Spleen (tissue), 11 donors: ENCODE measurements at regions not wholly inside any gene's neighbourhood (a gene's known extent, or its start where the extent isn't known, plus 50 kb on each side); places are given as distances from the start of the nearest gene placed in this dataset.

Experiments used
- DNase-seq: peaks from one replicate; pipeline ENCODE4 v3.0.0-alpha.2; 2020
- H3K27ac ChIP-seq, 8 donors: fragments of 200-600 bp; sonication (generic) in 7 of 8; 1 replicate in 4 of 8; 2 replicates in 4 of 8; pipeline versions ENCODE4 v1.5.0 to v1.8.0; 2016 to 2021; ENCODE audit warnings: inconsistent platforms in 4 of 8, mild to moderate bottlenecking in 4 of 8, moderate library complexity in 1 of 8
- H3K27me3 ChIP-seq, 7 donors: fragments of 200-600 bp; sonication (generic) in 6 of 7; replicated peaks in 1 of 7; 1 replicate in 4 of 7; 2 replicates in 3 of 7; pipeline versions ENCODE4 v1.5.0 to v1.8.0; 2016 to 2021; ENCODE audit warnings: inconsistent platforms in 3 of 7, mild to moderate bottlenecking in 1 of 7
- H3K36me3 ChIP-seq, 6 donors: fragments of 200-600 bp; sonication (generic) in 5 of 6; 1 replicate in 4 of 6; 2 replicates in 2 of 6; pipeline versions ENCODE4 v1.5.0 to v1.8.0; 2016 to 2021; ENCODE audit warnings: inconsistent platforms in 2 of 6
- H3K4me1 ChIP-seq, 6 donors: fragments of 200-600 bp; sonication (generic) in 5 of 6; 1 replicate in 3 of 6; 2 replicates in 3 of 6; pipeline versions ENCODE4 v1.5.0 to v1.8.0; 2016 to 2021; ENCODE audit warnings: inconsistent platforms in 3 of 6
- H3K4me3 ChIP-seq, 8 donors: fragments of 200-600 bp; sonication (generic) in 7 of 8; 1 replicate in 4 of 8; 2 replicates in 4 of 8; pipeline versions ENCODE4 v1.5.0 to v1.8.0; 2016 to 2021; ENCODE audit warnings: inconsistent platforms in 4 of 8, mild to moderate bottlenecking in 4 of 8, moderate library complexity in 2 of 8
- H3K9me3 ChIP-seq, 8 donors: fragments of 200-600 bp; sonication (generic) in 7 of 8; 1 replicate in 4 of 8; 2 replicates in 4 of 8; pipeline versions ENCODE4 v1.5.0 to v1.8.0; 2016 to 2021; ENCODE audit warnings: inconsistent platforms in 4 of 8
- CTCF ChIP-seq, 11 experiments: fragments of 200-600 bp in 7 of 11; fragments of 450-650 bp in 4 of 11; sonication (generic) in 4 of 11; IDR thresholded peaks in 8 of 11; conservative IDR thresholded peaks in 3 of 11; 1 replicate in 7 of 11; 2 replicates in 4 of 11; pipeline versions ENCODE4 v1.4.0 to v1.8.0; 2016 to 2021; ENCODE audit warnings: antibody characterized with exemption in 11 of 11, inconsistent platforms in 4 of 11, mild to moderate bottlenecking in 1 of 11
- POLR2A ChIP-seq, 3 donors: fragments of 450-650 bp; IDR thresholded peaks; one replicate each; pipeline ENCODE4 v1.5.1; 2017; ENCODE audit warnings: antibody characterized with exemption in 3 of 3, mild to moderate bottlenecking in 1 of 3
- POLR2AphosphoS5 ChIP-seq, 3 donors: sonication (generic); formaldehyde crosslinking; IDR thresholded peaks; one replicate each; pipeline ENCODE4 v1.5.1; 2017; ENCODE audit warnings: antibody characterized with exemption in 3 of 3
- WGBS, 5 donors: extraction: QIAGEN DNeasy Blood & Tissue Kit in 3 of 5; methylation state at CpG; one replicate each; pipeline versions ENCODE4 v1.1.5 to v1.1.7; 2013 to 2018; 5-methylcytosine and 5-hydroxymethylcytosine counted together
- intact Hi-C: fragments of 100-400 bp; cut with DNase I; formaldehyde crosslinking; loops from one replicate; pipeline ENCODE4 v1.15.0; 2023; ENCODE audit warnings: low total_unique reads
- donor health status: healthy with polysubstance abuse.
- donor health status: DM: no; HTN: no; CAD: no; lungs with moderate emphysema.
- donor health status: DM: no; HTN: no; CAD: no.
- donor health status: Bipolar disorder and iron deficiency.
- donor health status: healthy.
- donor health status: DM: no; HTN: no; CAD: no.
- donor health status: DM: yes; HTN: yes; CAD: no.

GRCh38 chr3:139280027-139280671 is 63.7 kb upstream of the MRPS22 start:
- Histone ChIP-seq H3K4me3 (no peak overlapping the region), H3K27me3 (peaks cover 0 to 19% (median 0%) of the 10 kb centered on the region in 7 donors), H3K27ac (no peak overlapping the region), H3K9me3 (peaks cover 0 to 4% (median 0%) of the 10 kb centered on the region in 8 donors), H3K4me1 (no peaks in the 10 kb centered on the region), H3K36me3 (no peaks in the 10 kb centered on the region)
- no peak for TF ChIP-seq POLR2A (IDR thresholded peaks at IDR 0.05)
- no peak for TF ChIP-seq POLR2AphosphoS5 (IDR thresholded peaks at IDR 0.05)
- no peak for TF ChIP-seq CTCF (IDR thresholded peaks at IDR 0.05 in 8 of 11, conservative IDR thresholded peaks at IDR 0.05 in 3 of 11)
- intact Hi-C loops: no loop called here
- WGBS, 5 donors: 31 to 66% (median 53%) methylated on average over 3 of the region's 3 CpGs
- DNase-seq: no peak

- Histone ChIP-seq H3K4me3 (no peak overlapping the region), H3K27me3 (peaks cover 0 to 19% (median 0%) of the 10 kb centered on the region in 7 donors), H3K36me3 (no peaks in the 10 kb centered on the region), H3K4me1 (no peaks in the 10 kb centered on the region), H3K27ac (no peak overlapping the region), H3K9me3 (peaks cover 0 to 4% (median 0%) of the 10 kb centered on the region in 8 donors)
- DNase-seq: no peak
- no peak for TF ChIP-seq POLR2AphosphoS5 (IDR thresholded peaks at IDR 0.05)
- TF ChIP-seq POLR2A (IDR thresholded peaks at IDR 0.05): no peak
- no peak for TF ChIP-seq CTCF (IDR thresholded peaks at IDR 0.05 in 8 of 11, conservative IDR thresholded peaks at IDR 0.05 in 3 of 11)
- intact Hi-C loops: no loop called here
- 77 to 88% (median 83%) methylated on average over 2 of the region's 2 CpGs for WGBS, 5 donors
These were observed 62.7 kb upstream of the MRPS22 start for GRCh38 chr3:139281096-139281495.

DNA sequence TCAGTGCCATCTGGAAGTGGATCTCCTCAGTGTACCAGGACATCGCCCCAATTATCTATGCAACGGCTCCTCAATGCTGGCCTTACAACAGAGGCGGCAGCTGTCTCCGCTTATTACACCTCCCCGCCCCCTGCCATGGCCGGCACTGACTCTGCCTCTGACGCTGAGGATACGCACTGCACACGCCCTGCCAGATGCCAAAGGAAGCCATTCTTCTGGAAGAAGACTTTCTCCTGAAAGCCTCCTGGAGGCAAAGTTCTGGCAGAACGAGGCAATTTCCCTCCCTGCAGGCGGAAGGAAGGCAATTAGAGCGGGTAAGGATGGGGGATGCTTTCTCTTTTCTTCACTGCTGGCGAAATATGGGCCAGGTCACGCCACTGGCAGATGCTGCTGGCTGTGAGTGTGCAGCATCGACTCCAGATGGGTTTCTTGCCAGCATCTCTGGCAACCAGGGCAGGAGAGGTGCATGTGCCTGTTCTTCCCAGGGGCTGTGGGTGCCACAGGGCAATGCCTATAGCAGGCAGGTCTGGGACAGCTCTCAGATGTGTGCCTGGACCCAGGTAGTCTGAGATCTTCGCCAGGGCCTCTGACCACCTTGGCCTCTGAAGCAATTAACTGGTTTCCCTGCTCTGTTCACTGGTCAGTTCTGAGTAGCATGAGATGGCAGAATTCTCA is 62.2 kb upstream of the MRPS22 start:
- H3K9me3 ChIP-seq: peaks cover 0 to 4% (median 0%) of the 10 kb centered on the region in 8 donors
- no peaks in the 10 kb centered on the region for H3K36me3 ChIP-seq
- peaks cover 0 to 19% (median 0%) of the 10 kb centered on the region in 7 donors for H3K27me3 ChIP-seq
- no peaks in the 10 kb centered on the region for H3K4me1 ChIP-seq
- no peak for DNase-seq
- H3K4me3 ChIP-seq: no peak overlapping the region
- 78 to 86% (median 83%) methylated on average over 15 to 16 of the region's 16 CpGs for WGBS, 5 donors
- intact Hi-C loops: no loop called here
- no peak overlapping the region for H3K27ac ChIP-seq
- TF ChIP-seq CTCF (IDR thresholded peaks at IDR 0.05 in 8 of 11, conservative IDR thresholded peaks at IDR 0.05 in 3 of 11) (no peak), POLR2A (IDR thresholded peaks at IDR 0.05) (no peak)

- Histone ChIP-seq H3K36me3 (no peaks in the 10 kb centered on the region), H3K27me3 (peaks cover 0 to 17% (median 0%) of the 10 kb centered on the region in 7 donors), H3K4me3 (no peak overlapping the region), H3K9me3 (no peaks in the 10 kb centered on the region), H3K27ac (no peak overlapping the region), H3K4me1 (no peaks in the 10 kb centered on the region)
- no peak for TF ChIP-seq POLR2A (IDR thresholded peaks at IDR 0.05)
- no peak for TF ChIP-seq CTCF (IDR thresholded peaks at IDR 0.05 in 8 of 11, conservative IDR thresholded peaks at IDR 0.05 in 3 of 11)
- DNase-seq: no peak
- 75 to 87% (median 83%) methylated on average over 4 of the region's 4 CpGs for WGBS, 5 donors
- intact Hi-C loops: no loop called here
These were observed 60.5 kb upstream of the MRPS22 start for GRCh38 chr3:139283301-139283700.
